Right atrium auricular region (tissue), 2 donors: ENCODE measurements at regions not wholly inside any gene's neighbourhood (a gene's known extent, or its start where the extent isn't known, plus 50 kb on each side); places are given as distances from the start of the nearest gene placed in this dataset.

ENCODE experiments used
- DNase-seq: peaks from one replicate; pipeline ENCODE4 v3.0.0-alpha.2; 2019; ENCODE audit warnings: low spot score
- H3K27ac ChIP-seq, 2 donors: fragments of 200-600 bp; sonication (generic); 1 replicate in 1 of 2; 2 replicates in 1 of 2; pipeline ENCODE4 v1.5.1; 2016 to 2019
- H3K27me3 ChIP-seq, 2 donors: fragments of 200-600 bp; sonication (generic); one replicate each; pipeline versions ENCODE4 v1.5.1 to v1.6.0; 2017 to 2019
- H3K36me3 ChIP-seq: fragments of 200-600 bp; sonication (generic); one replicate; pipeline ENCODE4 v1.5.1; 2016
- H3K4me1 ChIP-seq, 2 donors: fragments of 200-600 bp; sonication (generic); one replicate each; pipeline versions ENCODE4 v1.5.1 to v1.6.0; 2017 to 2019
- H3K4me3 ChIP-seq, 2 donors: fragments of 200-600 bp; sonication (generic); 1 replicate in 1 of 2; 2 replicates in 1 of 2; pipeline ENCODE4 v1.5.1; 2017 to 2019; ENCODE audit warnings: mild to moderate bottlenecking in 1 of 2, moderate library complexity in 1 of 2
- H3K9me3 ChIP-seq, 2 donors: fragments of 200-600 bp; sonication (generic); one replicate each; pipeline ENCODE4 v1.5.1; 2019
- TF ChIP-seq, protein P1 (sequence below), 2 donors: fragments of 200-600 bp; sonication (generic); IDR thresholded peaks; one replicate each; pipeline ENCODE4 v1.5.1; 2019; ENCODE audit warnings: antibody characterized with exemption in 2 of 2

DNA sequence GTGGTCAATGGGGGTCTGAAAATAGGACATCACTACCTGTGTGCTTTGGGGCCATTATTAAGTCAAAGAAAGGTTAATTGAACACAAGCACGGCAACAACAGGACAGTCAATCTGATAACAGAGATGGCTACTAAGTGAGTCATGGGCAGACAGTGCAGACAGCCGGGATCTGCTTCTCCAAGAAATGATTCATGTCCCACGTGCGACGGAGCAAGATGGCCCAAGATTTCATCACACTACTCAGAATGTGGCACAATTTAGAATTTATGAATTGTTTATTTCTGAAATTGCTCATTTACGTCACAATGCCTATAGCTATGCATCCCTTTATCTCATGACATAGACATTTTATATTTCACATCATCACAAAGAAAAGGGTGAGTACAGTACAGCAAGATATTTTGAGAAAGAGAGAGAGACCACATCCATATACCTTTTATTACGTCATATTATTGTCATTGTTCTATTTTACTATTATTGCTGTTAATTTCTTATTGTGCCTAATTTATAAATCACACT is 770.6 kb upstream of the NR2F2 start:
- Histone ChIP-seq H3K9me3 (no peaks in the 10 kb centered on the region), H3K4me1 (peaks cover 0 to 21% of the 10 kb centered on the region in 2 donors), H3K27me3 (no peaks in the 10 kb centered on the region), H3K27ac (no peak overlapping the region), H3K36me3 (no peaks in the 10 kb centered on the region), H3K4me3 (no peak overlapping the region)
- TF ChIP-seq, protein P1, sequence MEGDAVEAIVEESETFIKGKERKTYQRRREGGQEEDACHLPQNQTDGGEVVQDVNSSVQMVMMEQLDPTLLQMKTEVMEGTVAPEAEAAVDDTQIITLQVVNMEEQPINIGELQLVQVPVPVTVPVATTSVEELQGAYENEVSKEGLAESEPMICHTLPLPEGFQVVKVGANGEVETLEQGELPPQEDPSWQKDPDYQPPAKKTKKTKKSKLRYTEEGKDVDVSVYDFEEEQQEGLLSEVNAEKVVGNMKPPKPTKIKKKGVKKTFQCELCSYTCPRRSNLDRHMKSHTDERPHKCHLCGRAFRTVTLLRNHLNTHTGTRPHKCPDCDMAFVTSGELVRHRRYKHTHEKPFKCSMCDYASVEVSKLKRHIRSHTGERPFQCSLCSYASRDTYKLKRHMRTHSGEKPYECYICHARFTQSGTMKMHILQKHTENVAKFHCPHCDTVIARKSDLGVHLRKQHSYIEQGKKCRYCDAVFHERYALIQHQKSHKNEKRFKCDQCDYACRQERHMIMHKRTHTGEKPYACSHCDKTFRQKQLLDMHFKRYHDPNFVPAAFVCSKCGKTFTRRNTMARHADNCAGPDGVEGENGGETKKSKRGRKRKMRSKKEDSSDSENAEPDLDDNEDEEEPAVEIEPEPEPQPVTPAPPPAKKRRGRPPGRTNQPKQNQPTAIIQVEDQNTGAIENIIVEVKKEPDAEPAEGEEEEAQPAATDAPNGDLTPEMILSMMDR (IDR thresholded peaks at IDR 0.05) = no peak
- peak; percentile 64 for DNase-seq

DNA sequence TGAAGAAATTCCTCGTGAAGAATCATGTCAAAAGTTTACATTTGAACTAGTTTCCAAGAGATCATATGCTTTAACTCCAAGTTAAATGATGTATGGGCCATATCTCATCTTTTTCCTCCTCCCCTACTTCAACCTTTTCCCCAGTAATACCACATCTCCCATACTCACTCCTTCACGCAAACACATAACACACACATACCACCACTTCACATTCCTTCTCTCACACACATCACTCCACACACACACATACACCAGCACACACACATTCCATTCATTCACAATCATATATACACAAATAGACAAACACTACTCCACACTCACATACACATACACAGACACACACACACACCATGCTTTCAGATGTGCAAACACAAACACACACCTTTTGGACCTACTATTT is 769.0 kb upstream of the NR2F2 start:
- H3K9me3 ChIP-seq = no peaks in the 10 kb centered on the region
- DNase-seq = no peak
- no peaks in the 10 kb centered on the region for H3K36me3 ChIP-seq
- no peak overlapping the region for H3K27ac ChIP-seq
- no peaks in the 10 kb centered on the region for H3K27me3 ChIP-seq
- H3K4me1 ChIP-seq = peaks cover 0 to 21% of the 10 kb centered on the region in 2 donors
- TF ChIP-seq, protein P1 (IDR thresholded peaks at IDR 0.05) = no peak
- H3K4me3 ChIP-seq = no peak overlapping the region

DNA sequence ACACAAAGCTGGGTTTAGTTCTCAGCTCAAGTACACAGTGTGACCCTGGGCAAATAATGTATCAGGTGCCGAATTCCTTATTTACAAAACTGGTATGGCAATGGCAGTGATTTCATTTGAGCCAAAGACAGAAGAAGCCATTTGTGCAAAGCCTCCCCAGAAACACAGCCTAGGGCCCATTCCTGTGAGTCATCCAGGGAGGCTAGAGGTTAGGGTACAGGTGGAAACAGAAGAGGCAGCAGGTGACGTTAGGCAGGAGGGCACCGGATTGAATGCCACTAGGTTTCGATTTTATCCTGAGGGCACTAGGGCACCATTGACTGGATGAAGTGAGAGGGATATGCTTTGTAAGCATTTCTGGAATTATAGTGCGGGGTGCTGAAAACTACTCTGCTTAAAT is 766.9 kb upstream of the NR2F2 start:
- H3K27ac ChIP-seq = no peak overlapping the region
- TF ChIP-seq, protein P1 (IDR thresholded peaks at IDR 0.05) = no peak
- no peak for DNase-seq
- H3K27me3 ChIP-seq = no peaks in the 10 kb centered on the region
- H3K36me3 ChIP-seq = no peaks in the 10 kb centered on the region
- H3K9me3 ChIP-seq = no peaks in the 10 kb centered on the region
- peaks cover 0 to 7% of the 10 kb centered on the region in 2 donors for H3K4me1 ChIP-seq
- no peak overlapping the region for H3K4me3 ChIP-seq

DNA sequence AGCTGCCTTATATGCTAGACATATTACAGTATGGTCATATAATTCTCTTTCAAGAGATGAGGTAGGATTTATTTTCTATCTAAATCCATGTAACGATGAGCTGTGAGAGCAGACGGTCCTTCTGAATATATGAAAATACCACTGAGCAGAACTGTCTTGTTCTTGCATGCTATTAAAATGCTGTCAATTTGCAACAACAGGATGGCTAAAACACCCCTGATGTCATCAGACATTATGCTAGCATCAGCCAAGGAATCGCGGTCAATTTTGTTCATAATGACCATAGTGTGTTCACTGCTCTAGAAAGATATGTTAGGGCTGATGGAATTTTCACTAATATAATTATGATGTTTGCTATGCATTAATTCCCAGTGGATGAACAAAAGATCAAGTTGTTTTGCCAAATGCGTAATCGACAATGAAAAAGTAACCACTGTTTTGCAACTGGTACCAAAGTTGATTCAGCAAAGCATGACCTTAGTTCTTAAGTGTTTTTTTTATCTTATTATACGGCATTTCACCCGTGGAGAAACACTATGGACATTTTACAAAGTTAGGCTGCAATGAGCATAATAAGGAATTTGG is 765.4 kb upstream of the NR2F2 start:
- H3K36me3 ChIP-seq = no peaks in the 10 kb centered on the region
- no peak overlapping the region for H3K27ac ChIP-seq
- no peaks in the 10 kb centered on the region for H3K4me1 ChIP-seq
- TF ChIP-seq, protein P1 (IDR thresholded peaks at IDR 0.05) = no peak
- no peak overlapping the region for H3K4me3 ChIP-seq
- H3K27me3 ChIP-seq = no peaks in the 10 kb centered on the region
- no peak for DNase-seq
- H3K9me3 ChIP-seq = no peaks in the 10 kb centered on the region

DNA sequence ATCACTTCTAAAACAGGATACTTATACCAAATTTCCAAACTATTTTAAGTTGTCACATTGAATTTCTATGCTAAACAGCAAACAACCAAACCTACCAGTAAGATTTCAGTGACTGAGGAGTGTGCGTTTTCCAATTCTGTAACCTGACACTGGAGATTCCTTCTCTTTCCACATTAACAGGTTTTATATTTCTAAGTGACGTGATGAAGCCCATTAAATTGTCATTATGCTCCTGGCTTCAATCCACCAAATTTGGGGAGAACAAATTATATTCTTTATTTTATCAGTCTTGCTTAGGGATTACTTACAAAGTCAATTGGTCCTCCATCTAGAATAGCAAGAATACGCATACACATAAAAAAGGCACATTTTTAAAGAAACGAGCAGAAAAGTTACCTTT is 764.8 kb upstream of the NR2F2 start:
- TF ChIP-seq, protein P1 (IDR thresholded peaks at IDR 0.05) = no peak
- Histone ChIP-seq H3K36me3 (no peaks in the 10 kb centered on the region), H3K9me3 (no peaks in the 10 kb centered on the region), H3K27me3 (no peaks in the 10 kb centered on the region), H3K27ac (no peak overlapping the region), H3K4me1 (no peaks in the 10 kb centered on the region), H3K4me3 (no peak overlapping the region)
- DNase-seq = no peak

DNA sequence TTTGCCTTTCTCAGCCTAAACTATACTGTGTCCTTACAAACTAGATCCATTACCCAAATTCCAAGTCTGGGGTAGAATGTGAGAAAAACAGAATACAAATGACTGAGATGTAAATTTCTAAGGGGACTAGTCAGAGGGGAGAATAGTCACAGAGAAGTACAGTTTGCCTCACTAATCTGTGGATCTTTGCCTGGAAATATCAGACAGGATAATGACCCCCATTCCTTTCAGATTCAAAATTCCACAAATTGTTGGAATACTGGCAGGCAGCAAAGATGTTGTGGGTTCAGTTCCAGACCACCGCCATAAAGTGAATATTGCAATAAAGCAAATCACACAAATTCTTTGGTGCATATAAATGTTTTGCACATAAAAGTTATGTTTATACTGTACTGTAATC is 762.8 kb upstream of the NR2F2 start:
- peaks cover 0 to 4% of the 10 kb centered on the region in 2 donors for H3K9me3 ChIP-seq
- TF ChIP-seq, protein P1 (IDR thresholded peaks at IDR 0.05) = no peak
- no peak for DNase-seq
- H3K4me3 ChIP-seq = no peak overlapping the region
- no peaks in the 10 kb centered on the region for H3K4me1 ChIP-seq
- H3K27ac ChIP-seq = no peak overlapping the region
- no peaks in the 10 kb centered on the region for H3K36me3 ChIP-seq
- H3K27me3 ChIP-seq = no peaks in the 10 kb centered on the region
